ENCODE measurements at regions not wholly inside any gene's neighbourhood (a gene's known extent, or its start where the extent isn't known, plus 50 kb on each side); places are given as distances from the start of the nearest gene placed in this dataset.

DNA sequence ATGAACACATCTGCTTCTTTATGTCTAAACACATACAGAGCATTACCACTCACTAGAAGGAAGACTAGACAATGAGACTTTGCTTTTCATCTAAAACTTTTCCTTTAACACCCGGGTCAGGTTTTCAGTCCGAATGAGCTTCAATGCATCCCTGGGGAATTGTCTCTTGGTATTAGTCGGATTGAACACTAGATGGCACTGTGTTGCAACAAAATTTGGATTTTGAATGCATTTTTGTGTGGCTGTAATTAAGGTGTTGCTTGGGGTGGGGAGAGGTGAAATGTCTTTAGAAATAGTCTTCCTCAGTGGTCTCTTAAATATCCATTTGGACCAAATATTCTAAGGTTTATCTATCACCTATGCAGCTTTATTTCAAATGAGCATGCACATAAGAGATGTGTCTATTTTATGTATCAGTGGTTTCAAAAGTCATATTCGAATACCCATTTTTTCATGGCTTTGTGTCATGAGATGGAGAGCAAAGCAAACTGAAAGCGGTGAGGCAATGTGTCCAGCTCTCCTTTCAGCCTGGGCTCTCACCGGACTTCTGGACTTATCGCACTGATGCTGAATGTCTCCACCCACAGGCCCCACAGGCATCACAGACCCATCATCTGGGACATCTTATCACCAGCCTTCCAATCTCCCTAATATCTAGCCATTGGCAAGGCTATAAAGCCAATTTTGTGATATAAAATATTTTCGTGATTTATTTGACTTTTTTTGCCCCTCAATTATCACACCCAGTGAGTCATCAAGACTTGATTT lies 510.3 kb downstream of the RNF144A start:
- Histone ChIP-seq H4K20me1 (ENCODE audit: control insufficient read depth, insufficient read depth, low read depth, low read length) (no peaks in the 10 kb centered on the region), H3K27me3 (ENCODE audit: control insufficient read depth, low read length) (no peaks in the 10 kb centered on the region), H3K27ac (ENCODE audit: low read depth, low read length) (peak overlapping the region; percentile 75), H3K4me1 (ENCODE audit: control insufficient read depth, low read length) (peaks cover 44% of the 10 kb centered on the region), H3K9me3 (ENCODE audit: control insufficient read depth, insufficient read depth, low read length) (no peaks in the 10 kb centered on the region; the same call in none of the 2 replicates), H3K79me2 (ENCODE audit: control insufficient read depth, low read length) (no peaks in the 10 kb centered on the region), H3K9me2 (replicated peaks; ENCODE audit: control insufficient read depth, low read length) (no peaks in the 10 kb centered on the region), H3K36me3 (ENCODE audit: control insufficient read depth, low read length) (no peaks in the 10 kb centered on the region; the same call in 1 of the 2 replicates), H3K4me2 (ENCODE audit: low read length) (peak overlapping the region; percentile 53), H3K4me3 (ENCODE audit: low read length) (peak overlapping the region; percentile 40), H3F3A (ENCODE audit: control insufficient read depth, insufficient read depth) (peaks cover 5% of the 10 kb centered on the region; the same call in 1 of the 2 replicates)
- TF ChIP-seq EZH2phosphoT487 (IDR thresholded peaks at IDR 0.05; ENCODE audit: borderline replicate concordance, low read length) (no peak), CTCF (IDR thresholded peaks at IDR 0.05; ENCODE audit: low read depth, low read length, poor library complexity, severe bottlenecking) (peak; percentile 67)

GRCh38 chr2:7428454-7429204 lies 511.4 kb downstream of the RNF144A start:
- Histone ChIP-seq H3K36me3 (ENCODE audit: control insufficient read depth, low read length) (no peaks in the 10 kb centered on the region; the same call in 1 of the 2 replicates), H3K4me2 (ENCODE audit: low read length) (peak overlapping the region; percentile 53), H4K20me1 (ENCODE audit: control insufficient read depth, insufficient read depth, low read depth, low read length) (no peaks in the 10 kb centered on the region), H3K27me3 (ENCODE audit: control insufficient read depth, low read length) (no peaks in the 10 kb centered on the region), H3K9me3 (ENCODE audit: control insufficient read depth, insufficient read depth, low read length) (peaks cover 3% of the 10 kb centered on the region), H3K79me2 (ENCODE audit: control insufficient read depth, low read length) (no peaks in the 10 kb centered on the region), H3K27ac (ENCODE audit: low read depth, low read length) (peak overlapping the region; percentile 75), H3K9me2 (replicated peaks; ENCODE audit: control insufficient read depth, low read length) (no peaks in the 10 kb centered on the region), H3K4me1 (ENCODE audit: control insufficient read depth, low read length) (peaks cover 44% of the 10 kb centered on the region), H3F3A (ENCODE audit: control insufficient read depth, insufficient read depth) (peaks cover 5% of the 10 kb centered on the region; the same call in 1 of the 2 replicates), H3K4me3 (ENCODE audit: low read length) (peak overlapping the region; percentile 40)
- TF ChIP-seq EZH2phosphoT487 (IDR thresholded peaks at IDR 0.05; ENCODE audit: borderline replicate concordance, low read length): no peak
- TF ChIP-seq CTCF (IDR thresholded peaks at IDR 0.05; ENCODE audit: low read depth, low read length, poor library complexity, severe bottlenecking): no peak

GRCh38 chr2:7429733-7430132 lies 512.5 kb downstream of the RNF144A start:
- H3K79me2 ChIP-seq (ENCODE audit: control insufficient read depth, low read length): no peaks in the 10 kb centered on the region
- H3K4me1 ChIP-seq (ENCODE audit: control insufficient read depth, low read length): peaks cover 44% of the 10 kb centered on the region
- H3K9me3 ChIP-seq (ENCODE audit: control insufficient read depth, insufficient read depth, low read length): peaks cover 8% of the 10 kb centered on the region
- H3K4me3 ChIP-seq (ENCODE audit: low read length): no peak overlapping the region
- peak overlapping the region; percentile 53; the same call in 1 of the 2 replicates for H3K4me2 ChIP-seq (ENCODE audit: low read length)
- no peak overlapping the region for H3K27ac ChIP-seq (ENCODE audit: low read depth, low read length)
- TF ChIP-seq CTCF (IDR thresholded peaks at IDR 0.05; ENCODE audit: low read depth, low read length, poor library complexity, severe bottlenecking): no peak
- TF ChIP-seq EZH2phosphoT487 (IDR thresholded peaks at IDR 0.05; ENCODE audit: borderline replicate concordance, low read length): no peak
- H3K36me3 ChIP-seq (ENCODE audit: control insufficient read depth, low read length): no peaks in the 10 kb centered on the region; the same call in 1 of the 2 replicates
- peaks cover 5% of the 10 kb centered on the region; the same call in 1 of the 2 replicates for H3F3A ChIP-seq (ENCODE audit: control insufficient read depth, insufficient read depth)
- no peaks in the 10 kb centered on the region for H3K27me3 ChIP-seq (ENCODE audit: control insufficient read depth, low read length)
- no peaks in the 10 kb centered on the region for H3K9me2 ChIP-seq (replicated peaks; ENCODE audit: control insufficient read depth, low read length)
- H4K20me1 ChIP-seq (ENCODE audit: control insufficient read depth, insufficient read depth, low read depth, low read length): no peaks in the 10 kb centered on the region

Data from DOHH2 (cell line).